Loucy (cell line): ENCODE measurements at regions not wholly inside any gene's neighbourhood (a gene's known extent, or its start where the extent isn't known, plus 50 kb on each side); places are given as distances from the start of the nearest gene placed in this dataset.

Experiments used
- H2AFZ ChIP-seq: fragments of 200-600 bp; sonication (generic); 2 replicates; pipeline ENCODE4 v1.6.0; 2016; ENCODE audit warnings: antibody characterized with exemption, mild to moderate bottlenecking, low read length, moderate library complexity
- H3F3A ChIP-seq: fragments of 200-600 bp; 2 replicates; pipeline ENCODE4 v1.6.0; 2016; ENCODE audit warnings: antibody characterized with exemption, low read depth, mild to moderate bottlenecking
- H3K27me3 ChIP-seq: fragments of 200-600 bp; sonication (generic); 2 replicates; pipeline ENCODE4 v1.6.1; 2014; ENCODE audit warnings: low read length, mild to moderate bottlenecking; ENCODE audit not compliant: insufficient read depth, poor library complexity, severe bottlenecking
- H3K36me3 ChIP-seq: fragments of 200-600 bp; sonication (generic); 2 replicates; pipeline ENCODE4 v1.6.1; 2016; ENCODE audit warnings: low read length; ENCODE audit not compliant: insufficient read depth
- H3K4me1 ChIP-seq: fragments of 200-600 bp; sonication (generic); 2 replicates; pipeline ENCODE4 v1.5.1; 2014; ENCODE audit warnings: low read length, mild to moderate bottlenecking; ENCODE audit not compliant: insufficient read depth, poor library complexity, severe bottlenecking
- H3K4me2 ChIP-seq: fragments of 200-600 bp; sonication (generic); 2 replicates; pipeline ENCODE4 v1.6.0; 2014; ENCODE audit warnings: antibody characterized with exemption, low read length, low read depth, mild to moderate bottlenecking; ENCODE audit not compliant: poor library complexity, severe bottlenecking
- H3K4me3 ChIP-seq: fragments of 200-600 bp; sonication (generic); 2 replicates; pipeline ENCODE4 v1.5.1; 2014; ENCODE audit warnings: low read length, mild to moderate bottlenecking, mixed read lengths; ENCODE audit not compliant: poor library complexity, severe bottlenecking
- H3K79me2 ChIP-seq: fragments of 200-600 bp; sonication (generic); 2 replicates; pipeline ENCODE4 v1.6.1; 2014; ENCODE audit warnings: low read length; ENCODE audit not compliant: insufficient read depth
- H3K9ac ChIP-seq: fragments of 200-600 bp; sonication (generic); 2 replicates; pipeline ENCODE4 v1.6.0; 2014; ENCODE audit warnings: mild to moderate bottlenecking, low read depth, low read length, moderate library complexity; ENCODE audit not compliant: poor library complexity, severe bottlenecking
- H3K9me2 ChIP-seq: fragments of 200-600 bp; sonication (generic); replicated peaks from 2 replicates; pipeline ENCODE4 v1.6.1; 2016; ENCODE audit warnings: low read depth, low read length, mixed read lengths
- H3K9me3 ChIP-seq: fragments of 200-600 bp; sonication (generic); 2 replicates; pipeline ENCODE4 v1.6.1; 2014; ENCODE audit warnings: mild to moderate bottlenecking, antibody characterized with exemption, low read length, low read depth; ENCODE audit not compliant: insufficient read depth
- H4K20me1 ChIP-seq: fragments of 200-600 bp; sonication (generic); 2 replicates; pipeline ENCODE4 v1.6.0; 2014; ENCODE audit warnings: antibody characterized with exemption, low read length, mild to moderate bottlenecking; ENCODE audit not compliant: insufficient read depth, poor library complexity, severe bottlenecking
- EZH2phosphoT487 ChIP-seq: fragments of 200-600 bp; IDR thresholded peaks from 2 replicates; pipeline ENCODE4 v1.6.1; 2018; ENCODE audit warnings: antibody characterized with exemption, mild to moderate bottlenecking, moderate library complexity, borderline replicate concordance
- TF ChIP-seq, protein P1 (sequence below): fragments of 200-600 bp; sonication (generic); conservative IDR thresholded peaks from 2 replicates; pipeline ENCODE4 v1.5.1; 2014; ENCODE audit warnings: mild to moderate bottlenecking, antibody characterized with exemption, low read length

DNA sequence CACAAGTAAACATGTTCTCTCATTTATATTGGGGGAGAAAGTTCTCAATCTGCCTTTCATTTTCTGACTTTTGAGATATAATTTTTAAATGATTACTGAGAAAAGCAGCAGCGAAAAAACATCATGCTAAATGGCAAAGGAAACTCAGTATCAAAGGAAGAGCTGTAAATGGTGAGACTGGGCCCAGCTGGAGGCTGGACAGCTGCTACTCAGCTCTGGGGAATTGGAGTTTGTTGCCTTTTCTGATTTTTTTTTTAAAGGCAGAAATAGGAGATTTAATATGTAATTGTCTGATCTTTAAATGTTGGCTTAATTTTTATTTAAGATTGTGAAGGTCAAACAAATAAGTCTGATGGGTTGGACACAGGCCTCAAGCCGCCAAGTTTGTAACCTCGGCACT lies 137.1 kb upstream of the TACR1 start:
- Histone ChIP-seq H3K9ac (no peak overlapping the region), H2AFZ (no peak overlapping the region), H3F3A (no peaks in the 10 kb centered on the region), H3K4me1 (peaks cover 7% of the 10 kb centered on the region), H3K9me3 (no peaks in the 10 kb centered on the region), H3K4me3 (no peak overlapping the region), H3K36me3 (no peaks in the 10 kb centered on the region), H3K9me2 (no peaks in the 10 kb centered on the region), H3K27me3 (no peaks in the 10 kb centered on the region), H3K79me2 (no peaks in the 10 kb centered on the region), H3K4me2 (no peak overlapping the region), H4K20me1 (no peaks in the 10 kb centered on the region)
- no peak for TF ChIP-seq EZH2phosphoT487
- TF ChIP-seq, protein P1, sequence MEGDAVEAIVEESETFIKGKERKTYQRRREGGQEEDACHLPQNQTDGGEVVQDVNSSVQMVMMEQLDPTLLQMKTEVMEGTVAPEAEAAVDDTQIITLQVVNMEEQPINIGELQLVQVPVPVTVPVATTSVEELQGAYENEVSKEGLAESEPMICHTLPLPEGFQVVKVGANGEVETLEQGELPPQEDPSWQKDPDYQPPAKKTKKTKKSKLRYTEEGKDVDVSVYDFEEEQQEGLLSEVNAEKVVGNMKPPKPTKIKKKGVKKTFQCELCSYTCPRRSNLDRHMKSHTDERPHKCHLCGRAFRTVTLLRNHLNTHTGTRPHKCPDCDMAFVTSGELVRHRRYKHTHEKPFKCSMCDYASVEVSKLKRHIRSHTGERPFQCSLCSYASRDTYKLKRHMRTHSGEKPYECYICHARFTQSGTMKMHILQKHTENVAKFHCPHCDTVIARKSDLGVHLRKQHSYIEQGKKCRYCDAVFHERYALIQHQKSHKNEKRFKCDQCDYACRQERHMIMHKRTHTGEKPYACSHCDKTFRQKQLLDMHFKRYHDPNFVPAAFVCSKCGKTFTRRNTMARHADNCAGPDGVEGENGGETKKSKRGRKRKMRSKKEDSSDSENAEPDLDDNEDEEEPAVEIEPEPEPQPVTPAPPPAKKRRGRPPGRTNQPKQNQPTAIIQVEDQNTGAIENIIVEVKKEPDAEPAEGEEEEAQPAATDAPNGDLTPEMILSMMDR = no peak

DNA sequence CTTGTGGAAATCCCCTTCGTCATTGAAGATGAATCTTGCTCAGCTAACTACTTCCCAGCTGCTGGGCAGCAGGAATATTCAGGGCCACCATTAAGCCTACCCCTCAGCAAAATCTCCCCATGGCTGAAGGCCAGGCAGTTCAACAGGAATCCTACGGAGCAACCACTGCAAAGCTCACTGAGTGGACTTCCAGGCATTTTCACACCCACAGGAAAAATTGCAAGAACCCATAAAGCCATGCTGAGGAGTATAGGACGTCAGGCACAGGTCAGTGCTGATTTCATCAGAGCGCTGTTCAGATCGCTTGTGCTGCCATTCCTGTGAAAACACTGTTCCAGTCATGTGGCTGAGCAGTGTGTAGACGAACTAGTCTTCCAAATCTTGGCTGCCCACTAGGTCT lies 134.8 kb upstream of the TACR1 start:
- H3K4me3 ChIP-seq = no peak overlapping the region
- H3K79me2 ChIP-seq = no peaks in the 10 kb centered on the region
- TF ChIP-seq, protein P1 = no peak
- no peak for TF ChIP-seq EZH2phosphoT487
- H3K4me2 ChIP-seq = no peak overlapping the region
- H3K9me3 ChIP-seq = no peaks in the 10 kb centered on the region
- no peaks in the 10 kb centered on the region for H3K9me2 ChIP-seq
- H3K4me1 ChIP-seq = no peaks in the 10 kb centered on the region
- H4K20me1 ChIP-seq = no peaks in the 10 kb centered on the region
- H3K36me3 ChIP-seq = no peaks in the 10 kb centered on the region
- H3K9ac ChIP-seq = no peak overlapping the region
- H3K27me3 ChIP-seq = no peaks in the 10 kb centered on the region
- no peaks in the 10 kb centered on the region for H3F3A ChIP-seq
- H2AFZ ChIP-seq = no peak overlapping the region

DNA sequence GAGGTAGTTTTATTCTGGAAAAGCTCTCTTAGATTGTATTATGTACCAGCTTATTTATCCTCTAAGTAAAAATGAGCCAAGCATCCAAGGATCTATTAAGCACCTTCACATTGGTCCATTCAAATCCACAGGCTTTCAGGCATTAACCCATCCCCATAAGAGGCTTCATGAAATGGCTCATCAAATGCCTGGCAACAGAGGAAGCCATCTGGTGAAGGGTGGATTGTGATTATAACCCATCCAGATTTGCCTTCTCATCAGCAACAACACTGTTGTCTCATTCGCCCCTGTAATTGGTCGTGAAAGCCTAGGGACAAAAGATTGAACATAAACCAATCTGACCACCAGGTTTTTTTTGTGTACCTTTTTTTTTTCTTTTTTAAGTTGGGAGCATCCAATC lies 134.3 kb upstream of the TACR1 start:
- no peak overlapping the region for H3K4me3 ChIP-seq
- H3K9me3 ChIP-seq = no peaks in the 10 kb centered on the region
- H4K20me1 ChIP-seq = no peaks in the 10 kb centered on the region
- no peak overlapping the region for H2AFZ ChIP-seq
- H3K36me3 ChIP-seq = no peaks in the 10 kb centered on the region
- no peaks in the 10 kb centered on the region for H3K79me2 ChIP-seq
- H3K9me2 ChIP-seq = no peaks in the 10 kb centered on the region
- no peak overlapping the region for H3K4me2 ChIP-seq
- H3K9ac ChIP-seq = no peak overlapping the region
- no peaks in the 10 kb centered on the region for H3K4me1 ChIP-seq
- H3K27me3 ChIP-seq = no peaks in the 10 kb centered on the region
- no peaks in the 10 kb centered on the region for H3F3A ChIP-seq
- no peak for TF ChIP-seq EZH2phosphoT487
- TF ChIP-seq, protein P1 = no peak
